Breast epithelium (tissue), 3 donors: ENCODE measurements at regions not wholly inside any gene's neighbourhood (a gene's known extent, or its start where the extent isn't known, plus 50 kb on each side); places are given as distances from the start of the nearest gene placed in this dataset.

ENCODE experiments used
- CTCF ChIP-seq, 3 donors: fragments of 450-650 bp; IDR thresholded peaks; one replicate each; pipeline ENCODE4 v1.5.1; 2016 to 2017; ENCODE audit warnings: antibody characterized with exemption in 3 of 3, mild to moderate bottlenecking in 3 of 3, moderate library complexity in 3 of 3
- POLR2A ChIP-seq: fragments of 450-650 bp; IDR thresholded peaks from one replicate; pipeline ENCODE4 v1.6.1; 2016; ENCODE audit warnings: antibody characterized with exemption, mild to moderate bottlenecking, moderate library complexity
- POLR2AphosphoS5 ChIP-seq, 3 donors: sonication (generic); formaldehyde crosslinking; IDR thresholded peaks; one replicate each; pipeline ENCODE4 v1.6.1; 2017; ENCODE audit warnings: antibody characterized with exemption in 3 of 3

- TF ChIP-seq POLR2A (no peak), POLR2AphosphoS5 (IDR thresholded peaks at IDR 0.05) (no peak), CTCF (IDR thresholded peaks at IDR 0.05) (no peak)
Observed at GRCh38 chr17:13263746-13264145, 245.9 kb upstream of the ELAC2 start.
